Gastroesophageal sphincter (tissue), 3 donors: ENCODE measurements at regions not wholly inside any gene's neighbourhood (a gene's known extent, or its start where the extent isn't known, plus 50 kb on each side); places are given as distances from the start of the nearest gene placed in this dataset.

ENCODE experiments used
- POLR2A ChIP-seq, 2 donors: fragments of 450-650 bp; IDR thresholded peaks; one replicate each; pipeline ENCODE4 v1.6.1; 2017; ENCODE audit warnings: antibody characterized with exemption in 2 of 2, mild to moderate bottlenecking in 2 of 2, moderate library complexity in 1 of 2
- POLR2AphosphoS5 ChIP-seq: sonication (generic); formaldehyde crosslinking; IDR thresholded peaks from one replicate; pipeline ENCODE4 v1.6.1; 2017; ENCODE audit warnings: antibody characterized with exemption
- TF ChIP-seq, protein P1 (sequence below), 4 experiments: fragments of 200-600 bp in 2 of 4; fragments of 450-650 bp in 2 of 4; sonication (generic) in 1 of 4; IDR thresholded peaks; one replicate each; pipeline ENCODE4 v1.5.1; 2017 to 2019; ENCODE audit warnings: antibody characterized with exemption in 4 of 4, mild to moderate bottlenecking in 2 of 4, moderate library complexity in 2 of 4

DNA sequence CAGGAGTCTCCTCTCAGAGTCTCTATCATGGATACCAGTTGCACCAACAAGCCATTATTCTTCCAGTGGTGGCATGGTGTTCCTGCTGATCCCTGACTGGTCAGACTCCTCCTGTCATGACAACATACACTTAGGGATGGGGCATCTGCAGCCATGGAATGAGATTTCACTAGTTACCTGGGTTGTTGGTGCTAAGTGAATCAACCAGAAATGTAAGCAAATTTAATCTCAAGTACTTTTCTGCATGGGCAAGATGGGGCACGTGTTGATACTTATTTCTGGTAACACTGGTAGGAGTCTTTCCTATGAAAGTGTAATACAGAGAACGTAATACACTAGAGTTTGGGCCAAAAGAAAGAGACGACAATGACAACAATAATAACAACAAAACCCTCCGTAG, 211.5 kb upstream of the FOXN3 start:
- TF ChIP-seq POLR2AphosphoS5 (no peak), POLR2A (IDR thresholded peaks at IDR 0.05) (no peak)
- TF ChIP-seq, protein P1, sequence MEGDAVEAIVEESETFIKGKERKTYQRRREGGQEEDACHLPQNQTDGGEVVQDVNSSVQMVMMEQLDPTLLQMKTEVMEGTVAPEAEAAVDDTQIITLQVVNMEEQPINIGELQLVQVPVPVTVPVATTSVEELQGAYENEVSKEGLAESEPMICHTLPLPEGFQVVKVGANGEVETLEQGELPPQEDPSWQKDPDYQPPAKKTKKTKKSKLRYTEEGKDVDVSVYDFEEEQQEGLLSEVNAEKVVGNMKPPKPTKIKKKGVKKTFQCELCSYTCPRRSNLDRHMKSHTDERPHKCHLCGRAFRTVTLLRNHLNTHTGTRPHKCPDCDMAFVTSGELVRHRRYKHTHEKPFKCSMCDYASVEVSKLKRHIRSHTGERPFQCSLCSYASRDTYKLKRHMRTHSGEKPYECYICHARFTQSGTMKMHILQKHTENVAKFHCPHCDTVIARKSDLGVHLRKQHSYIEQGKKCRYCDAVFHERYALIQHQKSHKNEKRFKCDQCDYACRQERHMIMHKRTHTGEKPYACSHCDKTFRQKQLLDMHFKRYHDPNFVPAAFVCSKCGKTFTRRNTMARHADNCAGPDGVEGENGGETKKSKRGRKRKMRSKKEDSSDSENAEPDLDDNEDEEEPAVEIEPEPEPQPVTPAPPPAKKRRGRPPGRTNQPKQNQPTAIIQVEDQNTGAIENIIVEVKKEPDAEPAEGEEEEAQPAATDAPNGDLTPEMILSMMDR (IDR thresholded peaks at IDR 0.05): no peak
